Nucleus accumbens (tissue), 56 donors: ENCODE measurements at regions not wholly inside any gene's neighbourhood (a gene's known extent, or its start where the extent isn't known, plus 50 kb on each side); places are given as distances from the start of the nearest gene placed in this dataset.
A peak's percentile ranks its signal among the peaks of the same experiment; 100 is the strongest.

Experiments used
- DNase-seq, 56 donors: peaks; one replicate each; lab custom pipeline; 2025; lab: John Stamatoyannopoulos, UW

DNA sequence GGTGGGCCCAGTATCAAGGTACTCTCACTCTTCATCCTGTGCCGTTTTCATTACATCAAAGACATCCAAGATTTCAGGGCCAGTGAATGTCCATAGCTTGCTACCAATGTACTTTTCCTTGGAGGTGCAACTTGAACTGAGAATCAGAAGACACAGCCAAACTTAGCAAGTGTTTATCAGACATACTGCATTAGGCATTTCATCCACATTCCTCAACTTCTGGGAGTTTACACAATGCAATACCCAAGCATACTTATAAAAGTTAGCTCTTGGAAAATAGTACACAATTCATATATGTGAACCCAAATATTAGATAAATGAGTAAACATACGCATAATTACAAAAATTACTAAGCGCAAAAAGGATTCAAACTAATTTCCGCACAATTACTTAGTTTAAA is 216.3 kb upstream of the RHOBTB1 start:
- no peak for DNase-seq

DNA sequence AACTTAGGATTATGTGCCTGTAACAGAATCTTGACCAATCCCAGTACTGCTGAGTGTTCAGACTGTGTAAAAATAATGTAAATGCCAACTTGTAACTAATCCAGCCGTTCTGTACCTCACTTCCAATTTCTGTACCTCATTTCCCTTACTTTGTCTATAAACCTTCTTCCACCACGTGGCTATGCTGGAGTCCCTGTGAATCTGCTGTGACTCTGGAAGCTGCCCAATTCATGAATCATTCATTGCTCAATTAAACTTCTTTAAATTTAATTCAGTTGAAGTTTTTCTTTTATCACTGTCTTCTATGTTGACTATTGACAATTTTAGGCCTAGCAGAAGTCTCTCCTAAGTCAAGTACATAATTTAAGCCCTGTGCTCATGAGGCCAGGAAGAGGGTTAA is 215.3 kb upstream of the RHOBTB1 start:
- DNase-seq = no peak

DNA sequence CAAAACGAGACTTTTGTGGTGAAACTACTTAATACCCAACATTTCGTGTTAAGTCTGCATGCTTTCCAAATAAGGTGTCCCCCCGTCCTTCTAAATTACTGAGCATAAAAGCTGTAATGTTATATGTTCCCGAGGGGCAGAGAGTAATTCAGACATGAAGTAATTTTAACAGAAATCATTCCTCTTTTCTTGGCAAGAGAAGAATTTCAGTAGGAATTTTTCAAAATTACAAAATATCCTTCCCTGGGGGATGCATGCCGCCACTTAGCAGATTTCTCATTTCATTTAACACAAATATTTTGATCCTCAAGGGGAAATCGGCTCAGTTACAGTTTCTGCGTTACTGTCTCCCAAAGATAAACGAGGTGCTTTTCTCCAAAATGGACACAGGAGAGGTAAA is 213.2 kb upstream of the RHOBTB1 start:
- DNase-seq = no peak

DNA sequence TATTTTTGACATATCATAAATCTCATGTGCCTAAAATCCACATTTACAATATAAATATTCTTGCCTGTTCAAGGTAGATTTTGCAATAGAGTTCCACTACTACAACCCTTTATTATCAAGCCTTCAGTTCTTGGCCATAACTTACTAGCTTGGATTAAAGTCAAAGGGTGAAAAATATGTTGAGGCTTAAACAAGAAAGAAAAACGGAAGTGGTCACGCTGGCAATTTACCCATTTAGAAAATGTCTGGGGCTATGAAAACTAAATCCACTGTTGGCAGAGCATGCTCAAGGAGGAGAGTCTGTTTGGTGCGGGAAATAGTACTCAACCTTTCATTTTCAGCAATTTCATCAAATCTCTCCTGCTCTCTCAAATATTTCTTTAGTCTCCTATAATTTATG is 209.8 kb upstream of the RHOBTB1 start:
- no peak for DNase-seq

DNA sequence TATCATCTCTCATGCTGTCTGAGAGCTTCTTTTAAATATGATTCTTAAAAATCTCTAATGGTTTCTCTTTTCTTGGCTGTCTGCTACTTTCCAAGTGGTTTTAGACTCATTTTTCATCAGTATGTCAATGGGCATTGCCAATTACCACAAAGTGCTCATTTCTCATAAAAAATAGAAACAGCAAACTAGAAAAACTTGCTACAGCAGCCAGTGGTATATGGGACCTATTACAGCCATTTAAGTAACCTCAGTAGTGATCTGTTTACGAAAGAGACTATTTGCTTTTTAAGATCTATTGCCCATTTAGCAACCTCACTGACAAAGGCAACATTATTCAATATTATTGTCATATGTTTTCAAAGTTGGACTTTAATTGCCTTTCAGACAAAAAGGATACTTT is 207.1 kb upstream of the RHOBTB1 start:
- DNase-seq = no peak

DNA sequence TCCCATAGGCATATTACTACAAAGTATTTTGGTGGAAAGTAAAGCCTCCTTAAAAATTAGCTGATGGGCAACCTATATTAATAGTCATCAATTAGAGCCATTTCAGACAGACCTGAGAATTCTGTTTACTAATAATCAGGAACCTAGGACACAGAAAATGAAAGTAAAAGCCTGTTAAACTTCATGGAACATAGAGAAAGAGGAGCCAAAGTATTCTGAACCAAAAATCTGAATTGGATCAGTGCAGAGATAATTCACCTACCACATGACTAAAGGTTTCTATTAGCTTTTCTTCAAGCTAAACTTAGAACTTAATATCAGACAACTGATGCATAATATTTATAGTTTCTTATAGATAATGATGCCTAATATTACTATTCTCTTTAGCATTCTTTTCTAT is 204.5 kb upstream of the RHOBTB1 start:
- no peak for DNase-seq

DNA sequence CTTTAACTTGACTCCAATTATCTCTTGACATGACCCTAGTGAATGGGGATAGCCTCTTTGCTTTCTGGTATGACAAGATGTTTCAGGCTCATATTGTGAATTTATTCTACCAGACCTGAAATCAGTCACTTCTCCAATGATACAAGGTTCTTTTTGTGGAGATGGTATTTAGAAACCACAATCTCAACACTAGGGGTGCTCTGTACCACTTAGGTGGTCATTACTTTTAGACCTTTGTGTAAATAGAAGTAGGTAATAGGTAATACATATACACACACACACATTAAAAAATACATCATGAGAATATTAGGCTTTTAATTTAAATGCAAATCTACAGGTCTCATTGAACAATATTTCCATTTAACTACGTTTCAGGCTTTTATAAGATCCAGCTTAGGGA is 199.0 kb upstream of the RHOBTB1 start:
- no peak for DNase-seq

DNA sequence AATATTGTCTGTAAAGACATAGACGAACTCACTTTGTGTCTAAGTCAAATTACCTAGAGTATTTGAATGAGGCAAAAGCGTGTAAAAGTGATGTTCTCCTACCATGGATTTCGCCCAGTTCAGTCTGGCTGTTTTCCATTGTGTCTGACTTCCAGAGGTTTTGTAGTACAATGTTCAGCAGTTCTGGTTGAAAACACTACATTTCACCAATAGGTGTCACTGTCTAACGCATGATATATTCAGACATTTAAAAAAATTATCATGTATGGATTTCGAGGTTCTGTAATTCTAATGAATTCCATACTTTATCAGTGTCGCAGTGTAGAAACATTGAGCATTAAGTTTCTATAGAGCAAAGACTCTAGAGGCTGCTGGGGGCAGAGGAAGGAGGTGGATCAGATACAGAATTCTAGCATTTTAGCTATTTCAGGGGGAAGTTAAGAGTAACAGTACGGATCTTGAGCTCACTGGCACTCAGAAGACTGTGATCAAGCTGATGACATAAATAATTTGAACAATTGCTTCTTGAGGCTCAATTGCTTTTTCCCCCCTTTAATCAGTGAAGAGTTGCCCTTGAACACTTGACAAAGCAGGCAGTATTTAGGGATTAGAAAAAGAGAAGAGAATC is 196.9 kb upstream of the RHOBTB1 start:
- DNase-seq = peak in 25 of 56 donors; percentile 1 to 40 (median 10)

DNA sequence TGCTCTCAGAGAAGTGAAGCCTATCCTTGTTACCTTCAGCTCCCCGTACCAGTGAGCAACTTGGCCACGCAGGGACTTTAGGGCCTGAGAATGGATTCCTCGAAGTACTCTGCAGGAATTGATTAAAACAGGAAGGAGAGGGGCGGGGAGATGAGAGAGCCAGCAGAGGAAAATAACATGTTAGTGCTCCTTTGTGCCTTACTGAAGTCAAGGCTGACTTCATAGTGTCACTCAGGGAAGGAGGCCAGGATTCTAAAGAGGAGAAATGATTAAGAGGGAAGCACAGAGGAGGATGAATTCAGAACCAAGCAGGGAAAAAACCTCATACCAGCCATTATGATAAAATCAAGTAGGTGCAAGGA is 195.6 kb upstream of the RHOBTB1 start:
- DNase-seq = peak in 3 of 56 donors; percentile 2 to 3 (median 3)

DNA sequence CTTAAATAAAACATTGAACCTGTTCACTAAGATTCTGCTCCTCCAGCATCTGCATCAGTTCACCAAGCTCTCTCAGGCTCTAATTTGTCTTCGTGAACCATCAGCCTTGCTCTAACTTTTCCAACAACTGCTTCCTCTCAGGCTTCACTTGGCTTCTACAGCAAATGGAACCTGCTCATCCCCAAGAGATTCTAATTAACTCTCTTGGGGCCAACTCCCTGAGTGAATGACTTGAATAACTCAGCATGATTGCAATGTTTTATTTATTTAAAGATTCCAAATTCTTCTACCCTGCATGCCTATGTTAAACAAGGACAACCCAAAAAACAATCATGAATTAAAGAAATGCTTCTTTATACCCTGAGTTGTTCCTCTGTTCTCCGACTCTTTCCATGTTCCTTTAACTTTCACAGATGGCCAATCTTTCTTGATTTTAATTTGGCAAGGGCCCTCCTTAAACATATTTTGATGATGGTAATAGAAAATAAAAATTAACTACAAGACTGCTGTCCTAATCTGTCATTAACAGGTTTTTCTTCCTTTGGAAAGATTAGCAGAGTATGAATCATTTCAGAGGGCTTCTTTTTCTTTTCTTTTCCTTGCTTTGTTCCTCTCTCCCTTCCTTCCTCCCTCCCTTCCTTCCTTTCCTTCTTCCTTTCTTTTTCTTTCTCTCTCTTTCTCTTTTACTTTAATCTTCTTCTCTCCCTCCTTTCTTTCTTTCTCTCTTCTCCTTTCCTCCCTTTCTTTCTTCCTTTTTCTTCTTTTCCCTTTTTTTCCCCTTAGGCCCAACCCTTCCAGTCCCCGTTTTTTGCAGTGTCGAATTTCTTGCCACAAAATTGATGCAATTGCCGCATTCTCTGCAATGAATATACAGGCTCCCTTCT is 195.0 kb upstream of the RHOBTB1 start:
- DNase-seq = no peak

DNA sequence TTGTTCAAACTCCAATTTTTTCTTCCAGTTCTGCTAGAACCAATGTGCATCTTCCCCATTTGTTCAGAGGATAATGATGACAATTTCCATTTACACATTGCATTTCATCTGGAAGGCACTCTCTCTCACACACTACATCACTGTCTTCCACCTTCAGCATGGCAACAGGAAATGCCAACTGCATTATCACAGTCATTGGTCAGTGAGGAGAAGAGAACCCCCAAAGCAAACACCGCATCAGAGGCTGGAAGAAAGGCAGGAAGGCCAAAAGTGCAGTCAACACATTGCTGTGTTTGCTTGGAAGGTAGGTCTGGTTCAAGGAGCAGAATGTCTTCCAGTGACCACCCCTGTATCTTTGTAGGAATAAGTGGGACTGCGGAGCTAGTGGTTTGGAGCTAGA is 192.2 kb upstream of the RHOBTB1 start:
- DNase-seq = no peak

DNA sequence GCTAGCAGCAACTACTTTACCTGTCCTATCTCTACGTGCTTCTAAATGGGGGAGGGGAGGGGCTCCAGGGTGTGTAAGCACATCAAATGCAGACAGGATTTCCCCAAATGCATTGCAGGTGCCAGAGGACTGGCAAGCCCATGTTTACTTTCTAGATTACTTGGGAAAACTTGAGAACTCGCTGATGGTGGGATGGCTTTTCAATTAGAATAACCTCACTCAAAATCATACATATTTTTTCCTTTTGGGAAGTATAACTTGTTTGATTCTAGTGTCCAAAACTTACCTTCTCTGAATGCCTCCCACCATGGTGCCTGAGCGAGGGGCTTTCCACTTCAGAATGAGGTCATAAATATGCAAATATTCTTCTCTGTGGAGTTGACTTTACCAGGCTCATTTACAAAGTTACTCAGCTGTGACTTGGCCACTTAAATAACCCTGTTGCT is 191.3 kb upstream of the RHOBTB1 start:
- DNase-seq = no peak

DNA sequence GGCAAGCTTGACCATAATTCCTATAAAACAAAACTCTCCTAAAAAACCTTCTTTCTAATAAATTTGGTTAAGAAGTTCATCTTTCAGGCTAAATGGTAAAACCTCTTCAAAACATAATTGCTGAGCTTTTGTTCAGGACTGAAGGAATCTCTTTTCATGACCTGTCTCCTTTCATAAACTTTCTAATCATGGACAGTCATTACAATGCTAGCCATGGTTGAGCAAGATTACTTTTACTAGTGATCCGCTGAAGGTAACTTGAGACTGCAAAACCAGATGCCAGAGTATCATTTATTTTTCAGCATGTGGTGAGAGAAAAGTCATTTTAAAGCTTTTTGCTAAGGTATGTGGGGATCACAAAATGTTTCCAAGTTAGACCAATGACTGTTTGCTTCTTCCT is 186.4 kb upstream of the RHOBTB1 start:
- no peak for DNase-seq

DNA sequence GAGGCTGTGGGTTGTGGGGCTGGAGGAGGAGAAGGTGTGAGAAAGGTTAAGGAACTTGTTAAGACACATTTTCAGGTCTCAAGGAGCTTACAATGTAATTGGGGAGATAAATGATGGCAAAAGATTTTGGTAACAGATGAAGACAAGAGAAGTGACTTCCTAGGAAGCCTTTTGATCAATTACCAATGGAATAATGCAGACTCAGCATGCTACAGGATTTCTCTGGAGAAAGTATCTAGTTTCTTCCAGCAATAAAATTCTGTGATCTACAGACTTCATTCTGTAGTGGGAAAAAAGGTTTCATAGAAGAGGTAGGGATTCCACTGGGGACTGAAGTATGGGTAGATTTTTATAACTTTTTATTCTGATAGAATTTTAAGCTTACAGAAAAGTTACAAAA is 184.2 kb upstream of the RHOBTB1 start:
- no peak for DNase-seq

DNA sequence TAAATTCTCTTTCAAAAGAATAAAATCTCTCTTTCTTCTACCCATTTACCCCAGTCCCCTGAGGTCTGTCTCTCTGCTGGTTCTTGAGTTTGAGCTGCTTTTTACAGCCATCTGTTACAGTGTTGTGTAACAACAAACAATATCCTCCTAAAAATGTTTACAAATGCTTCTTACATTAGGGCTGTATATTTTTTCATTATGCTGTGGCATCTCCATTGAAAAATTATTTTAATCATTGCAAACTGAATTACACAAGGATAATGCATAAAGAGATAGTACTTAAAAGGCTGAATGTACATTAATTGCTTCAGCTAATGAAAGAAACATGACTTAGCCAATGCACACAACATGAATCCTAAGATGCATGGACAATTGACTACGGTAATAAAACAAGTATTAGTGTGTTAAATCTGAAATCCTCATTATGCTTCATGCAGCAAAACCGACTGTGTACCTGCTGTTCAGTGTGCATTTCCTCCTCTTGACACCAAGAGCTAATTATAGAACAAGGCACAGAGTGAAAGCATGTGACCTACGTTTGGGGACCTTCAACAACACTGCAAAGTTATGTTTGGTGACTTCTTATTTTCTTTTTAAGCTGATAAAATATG is 181.7 kb upstream of the RHOBTB1 start:
- no peak for DNase-seq

DNA sequence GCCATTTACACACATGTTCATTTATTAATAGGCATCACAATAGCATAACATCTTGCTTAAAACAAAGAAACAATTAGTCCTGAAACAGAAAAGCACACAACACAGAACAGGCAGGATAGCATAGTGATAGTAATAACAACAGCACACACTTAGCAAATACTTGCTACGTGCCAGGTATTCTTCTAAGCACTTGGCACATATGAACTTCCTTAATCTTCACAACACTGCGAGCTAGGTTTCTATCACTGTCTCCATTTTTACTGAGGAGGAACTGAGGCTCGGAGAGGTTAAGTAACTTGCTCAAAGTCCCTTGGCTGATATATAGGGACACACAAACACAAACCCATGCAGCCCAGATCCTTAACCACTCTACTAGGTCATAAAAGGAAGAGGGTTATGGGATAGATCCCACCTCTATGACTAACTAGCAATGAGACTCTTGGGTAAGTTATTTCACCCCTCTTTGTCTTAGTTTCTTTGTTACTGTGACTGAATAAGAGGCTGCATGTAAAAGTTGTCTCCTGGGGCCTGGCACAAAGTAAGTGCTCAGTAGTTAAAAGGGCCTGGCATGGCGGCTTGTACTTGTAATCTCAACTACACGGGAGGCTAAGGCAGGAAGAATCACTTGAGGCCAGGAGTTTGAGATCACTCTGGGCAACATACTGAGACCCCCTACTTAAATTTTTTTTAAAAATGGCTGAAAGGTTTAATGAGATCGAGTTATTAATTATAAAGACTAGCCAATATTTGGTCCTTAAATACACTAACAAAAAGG is 181.0 kb upstream of the RHOBTB1 start:
- no peak for DNase-seq

DNA sequence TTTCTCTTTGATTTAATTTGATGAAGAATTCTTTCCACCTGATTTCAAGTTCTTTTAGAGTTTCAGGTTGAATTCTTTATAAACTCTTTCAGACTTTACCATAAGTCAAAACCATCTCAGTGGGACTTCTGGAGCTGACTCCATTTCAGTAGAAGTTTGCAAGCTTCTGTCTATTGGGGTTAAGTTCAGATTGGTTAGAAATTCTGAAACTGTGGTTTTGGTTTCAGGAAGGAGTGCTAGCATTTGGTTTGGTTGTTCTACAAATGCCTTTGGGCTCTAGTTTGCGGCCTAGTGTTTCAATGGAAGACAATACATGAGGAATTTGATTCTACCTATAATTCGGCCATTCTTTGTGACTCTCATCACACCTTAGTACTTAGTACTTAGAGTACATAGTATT is 176.8 kb upstream of the RHOBTB1 start:
- no peak for DNase-seq

DNA sequence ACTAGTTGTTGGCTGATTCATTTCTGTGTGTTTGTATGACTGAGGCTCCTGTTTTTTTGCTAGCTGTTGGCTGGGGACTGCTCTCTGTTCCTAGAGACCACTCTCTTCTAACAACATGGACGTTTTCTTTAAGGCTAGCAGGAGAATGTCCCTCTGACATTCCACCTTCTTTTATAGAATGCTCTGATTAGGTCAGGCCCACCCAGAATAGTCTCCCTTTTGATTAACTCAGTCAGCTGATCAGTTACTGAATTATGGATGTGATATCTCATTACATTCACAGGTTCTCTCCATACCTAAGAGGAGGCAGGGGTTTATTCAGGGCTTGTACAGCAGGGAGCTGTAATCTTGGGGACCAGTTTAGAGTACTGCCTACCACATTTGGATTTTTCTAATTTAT is 175.6 kb upstream of the RHOBTB1 start:
- no peak for DNase-seq

DNA sequence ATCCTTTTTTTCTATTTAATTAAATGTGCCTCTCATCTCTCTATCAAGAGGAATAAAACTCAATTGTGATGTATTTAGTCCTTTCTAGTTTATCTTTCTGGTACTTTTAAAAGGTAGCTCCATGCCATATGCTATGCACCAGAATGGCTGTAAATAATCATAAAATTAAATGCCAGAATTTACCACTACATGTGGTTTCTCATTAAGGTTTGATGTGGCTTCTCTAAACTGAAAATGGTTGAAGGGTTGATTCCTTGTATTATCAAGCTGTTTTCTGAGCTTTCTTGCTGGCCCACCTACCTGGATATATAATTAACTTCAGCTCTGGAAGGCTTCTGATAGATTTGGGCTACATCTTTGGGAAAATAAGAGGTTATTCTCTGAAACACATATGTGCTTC is 171.9 kb upstream of the RHOBTB1 start:
- DNase-seq = no peak

DNA sequence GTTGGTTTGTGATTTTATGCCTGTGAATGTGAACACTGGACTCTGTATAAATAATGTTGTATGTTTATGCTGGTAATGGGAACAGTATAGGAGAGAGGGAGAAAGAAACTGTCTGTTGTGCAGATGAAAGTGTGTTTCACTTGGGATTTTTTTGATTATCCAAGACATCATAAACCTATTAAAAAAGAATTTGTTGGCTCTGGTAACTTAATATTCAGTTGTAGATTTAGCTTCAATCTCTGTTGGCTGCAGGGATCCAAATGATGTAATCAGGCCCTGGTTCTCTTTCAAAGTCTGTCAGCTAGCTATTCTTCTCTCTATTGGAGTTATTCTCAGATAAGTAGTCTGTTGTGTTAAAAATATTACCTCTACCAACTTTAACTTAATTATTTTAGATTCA is 168.8 kb upstream of the RHOBTB1 start:
- no peak for DNase-seq

DNA sequence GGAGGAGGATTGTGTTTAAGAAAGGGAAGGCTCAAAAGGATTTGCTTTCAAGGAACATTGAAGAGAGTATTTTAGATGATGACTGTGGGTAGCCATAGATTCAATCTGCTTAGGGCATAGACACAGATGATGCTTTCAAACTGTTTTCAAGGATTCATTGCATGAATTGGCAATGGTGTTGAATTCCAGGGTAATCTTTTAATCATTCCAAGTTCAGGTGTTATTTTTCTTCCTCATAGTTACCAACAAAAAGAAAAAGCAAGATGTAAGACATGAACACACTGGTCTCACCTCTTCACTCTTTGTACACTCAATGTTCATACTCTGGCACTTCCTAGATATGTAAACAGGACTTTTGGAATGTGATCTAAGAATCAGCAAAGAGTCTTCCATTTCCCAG is 167.0 kb upstream of the RHOBTB1 start:
- DNase-seq = no peak
